BE2C (cell line): ENCODE measurements at regions not wholly inside any gene's neighbourhood (a gene's known extent, or its start where the extent isn't known, plus 50 kb on each side); places are given as distances from the start of the nearest gene placed in this dataset.

ENCODE experiments used
- DNase-seq: peaks from one replicate; pipeline ENCODE4 v3.0.0-alpha.2; 2020
- H3K27me3 ChIP-seq: fragments of 250-450 bp; sonication (Bioruptor Pico); 2 replicates; pipeline ENCODE4 v1.5.1; 2020; ENCODE audit warnings: mild to moderate bottlenecking
- H3K36me3 ChIP-seq: fragments of 250-450 bp; sonication (Bioruptor Pico); 2 replicates; pipeline ENCODE4 v1.5.1; 2020; ENCODE audit warnings: mild to moderate bottlenecking
- H3K4me1 ChIP-seq: fragments of 250-450 bp; sonication (Bioruptor Pico); 2 replicates; pipeline ENCODE4 v1.5.1; 2020
- H3K4me3 ChIP-seq: 2 replicates; pipeline ENCODE4 v1.5.1; 2011; ENCODE audit warnings: low read depth, low read length
- H3K9me3 ChIP-seq: fragments of 250-450 bp; sonication (Bioruptor Pico); 2 replicates; pipeline ENCODE4 v1.5.1; 2020
- CTCF ChIP-seq: IDR thresholded peaks from 2 replicates; pipeline ENCODE4 v1.5.1; 2012; ENCODE audit warnings: mild to moderate bottlenecking, low read depth, low read length

DNA sequence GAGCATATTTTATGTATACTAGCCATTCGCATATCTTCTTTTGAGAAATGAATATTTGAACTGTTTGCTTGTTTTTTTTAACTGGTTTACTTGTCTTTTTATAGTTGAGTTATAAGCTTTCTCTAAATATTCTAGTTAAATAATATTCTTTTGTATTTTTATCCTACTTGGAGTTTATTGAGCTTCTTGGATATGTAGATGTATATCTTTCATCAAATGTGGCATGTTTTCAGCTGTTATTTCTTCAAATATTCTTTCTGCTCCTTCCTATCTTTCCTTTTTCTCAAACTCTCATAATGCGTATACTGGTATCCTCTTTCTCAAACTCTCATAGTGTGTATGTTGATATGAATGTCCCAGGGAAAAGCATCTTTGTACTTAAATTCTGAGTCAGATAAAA lies 100.3 kb upstream of the NCKAP5 start:
- no peak for TF ChIP-seq CTCF
- Histone ChIP-seq H3K27me3 (no peaks in the 10 kb centered on the region), H3K4me3 (no peak overlapping the region), H3K4me1 (no peaks in the 10 kb centered on the region), H3K36me3 (no peaks in the 10 kb centered on the region), H3K9me3 (no peaks in the 10 kb centered on the region)
- no peak for DNase-seq

DNA sequence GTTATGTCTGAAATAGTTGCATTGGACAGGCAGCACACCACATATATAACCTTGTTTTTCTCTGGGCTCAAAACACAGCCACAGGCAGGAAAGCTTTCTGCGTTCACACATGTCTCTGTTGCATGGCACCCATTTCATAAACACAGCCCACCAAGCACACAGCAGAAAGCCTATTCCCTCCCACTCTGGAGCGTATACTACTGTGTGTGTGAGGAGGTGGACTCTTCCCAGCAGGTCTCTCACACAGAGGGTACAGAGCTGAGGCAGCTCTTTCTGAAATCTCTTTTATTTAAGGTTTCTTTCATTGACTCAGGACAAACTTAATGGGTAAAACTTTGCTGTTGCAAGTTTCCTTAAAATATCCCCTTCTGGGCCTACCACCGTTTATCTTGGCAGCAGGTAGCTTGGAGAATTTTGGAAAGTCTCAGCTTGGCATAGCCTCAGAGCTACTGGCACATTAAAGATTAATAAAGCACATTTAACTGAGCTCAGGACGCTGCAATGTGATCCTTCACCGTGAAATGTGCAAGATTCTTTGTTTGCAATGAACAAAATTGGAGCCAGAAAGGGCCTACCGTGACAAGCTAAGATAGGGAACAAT lies 105.1 kb upstream of the NCKAP5 start:
- H3K27me3 ChIP-seq, result no peaks in the 10 kb centered on the region
- no peak for TF ChIP-seq CTCF
- no peaks in the 10 kb centered on the region for H3K4me1 ChIP-seq
- H3K36me3 ChIP-seq, result no peaks in the 10 kb centered on the region
- DNase-seq, result no peak
- no peak overlapping the region for H3K4me3 ChIP-seq
- H3K9me3 ChIP-seq, result no peaks in the 10 kb centered on the region

DNA sequence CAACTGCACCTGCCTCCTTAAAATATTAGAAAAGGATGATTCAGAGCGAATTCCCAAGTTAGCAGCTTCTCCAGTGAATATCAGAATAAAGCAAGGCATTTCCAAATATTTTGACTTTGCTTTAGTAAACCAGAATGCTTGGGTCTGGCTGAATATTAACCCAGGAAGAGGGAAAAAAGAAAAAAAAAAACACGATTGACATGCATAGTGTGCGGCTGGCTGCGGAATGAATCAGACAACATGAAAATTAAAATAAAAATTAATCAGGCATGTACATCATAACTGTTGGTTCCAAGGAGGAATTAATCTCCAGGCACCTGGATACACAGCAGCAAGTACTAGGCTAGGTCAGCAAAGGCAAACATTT lies 105.8 kb upstream of the NCKAP5 start:
- Histone ChIP-seq H3K27me3 (no peaks in the 10 kb centered on the region), H3K4me3 (no peak overlapping the region), H3K4me1 (no peaks in the 10 kb centered on the region), H3K36me3 (no peaks in the 10 kb centered on the region), H3K9me3 (no peaks in the 10 kb centered on the region)
- DNase-seq, result no peak
- no peak for TF ChIP-seq CTCF

DNA sequence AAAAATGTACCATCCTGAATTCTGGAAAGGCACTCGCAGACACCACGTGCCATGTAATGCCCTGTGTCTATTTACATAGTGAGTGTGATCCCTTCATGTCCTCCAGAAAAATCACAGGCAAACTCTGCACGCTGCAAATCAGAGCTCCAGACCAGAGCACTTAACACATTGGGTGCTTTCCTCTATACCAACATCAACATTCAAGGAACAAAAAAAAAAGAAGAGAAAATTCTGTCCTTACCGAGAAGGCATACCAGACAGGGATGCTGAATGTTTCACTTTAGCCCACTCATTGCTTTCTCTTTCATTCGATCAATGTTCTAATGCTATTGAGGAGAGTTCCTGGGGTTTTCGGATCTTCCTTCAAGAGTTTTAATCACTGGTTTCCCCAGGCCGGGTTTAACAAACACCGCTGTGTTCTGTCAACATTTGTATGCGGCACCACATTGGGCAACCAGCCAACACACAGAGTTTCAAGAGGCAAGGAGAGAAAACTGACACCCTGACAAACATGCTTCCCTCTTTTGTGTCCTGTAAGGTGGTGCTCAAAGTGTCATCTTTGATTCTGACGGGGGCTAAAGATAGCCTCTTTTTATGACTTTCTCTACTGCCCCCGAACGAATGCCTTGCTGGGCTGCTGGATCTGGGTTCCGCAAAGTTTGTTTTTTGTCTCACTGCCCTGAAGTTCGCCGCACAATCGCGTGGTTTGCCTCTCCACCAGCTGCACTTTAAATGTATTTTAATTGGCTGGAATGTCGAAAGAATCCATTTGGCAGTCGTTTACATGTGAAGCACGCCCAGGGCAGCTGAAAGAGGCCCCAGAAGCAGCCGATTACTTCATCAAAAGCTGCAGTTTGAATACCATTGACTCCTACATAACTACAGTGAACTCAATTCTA lies 106.4 kb upstream of the NCKAP5 start:
- Histone ChIP-seq H3K4me1 (no peaks in the 10 kb centered on the region), H3K4me3 (peak overlapping the region; percentile 49), H3K36me3 (no peaks in the 10 kb centered on the region), H3K9me3 (no peaks in the 10 kb centered on the region), H3K27me3 (no peaks in the 10 kb centered on the region)
- peak; percentile 17 for DNase-seq
- TF ChIP-seq CTCF, result no peak

GRCh38 chr2:133676392-133677130 lies 108.3 kb upstream of the NCKAP5 start:
- DNase-seq, result no peak
- H3K9me3 ChIP-seq, result no peaks in the 10 kb centered on the region
- H3K4me1 ChIP-seq, result no peaks in the 10 kb centered on the region
- H3K4me3 ChIP-seq, result no peak overlapping the region
- TF ChIP-seq CTCF, result no peak
- H3K36me3 ChIP-seq, result no peaks in the 10 kb centered on the region
- H3K27me3 ChIP-seq, result no peaks in the 10 kb centered on the region
